HL-60 (cell line): ENCODE measurements at regions not wholly inside any gene's neighbourhood (a gene's known extent, or its start where the extent isn't known, plus 50 kb on each side); places are given as distances from the start of the nearest gene placed in this dataset.

Experiments
- CTCF ChIP-seq: IDR thresholded peaks from one replicate; pipeline ENCODE4 v1.5.1; 2011; ENCODE audit warnings: low read length, control low read depth, inconsistent platforms; ENCODE audit not compliant: insufficient read depth
- POLR2AphosphoS5 ChIP-seq: IDR thresholded peaks from 2 replicates; pipeline ENCODE4 v1.6.1; 2012; ENCODE audit warnings: low read depth
- REST ChIP-seq: IDR thresholded peaks from 2 replicates; pipeline ENCODE4 v1.6.1; 2012; ENCODE audit warnings: low read depth; ENCODE audit not compliant: insufficient replicate concordance

DNA sequence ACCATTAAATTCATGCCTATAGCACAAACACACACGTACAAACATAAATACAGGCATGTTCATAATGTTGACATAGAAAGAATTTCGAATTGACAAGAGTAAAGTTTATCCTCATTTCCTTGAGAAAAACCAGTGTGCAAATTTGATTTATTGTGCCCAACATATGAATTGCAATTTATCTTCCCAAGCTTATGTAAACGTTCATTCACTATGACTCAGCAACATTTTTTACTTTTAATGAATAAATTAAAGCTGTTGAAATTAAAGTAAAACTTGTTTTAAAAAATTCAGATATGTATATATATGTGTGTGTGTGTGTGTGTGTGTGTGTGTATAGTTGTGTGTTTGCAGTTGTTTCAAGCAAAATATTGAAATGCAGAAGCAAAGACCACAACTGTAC is 1067.9 kb downstream of the BRINP3 start:
- TF ChIP-seq CTCF (no peak), POLR2AphosphoS5 (no peak), REST (no peak)
